Small intestine (tissue), 7 donors: ENCODE measurements at regions not wholly inside any gene's neighbourhood (a gene's known extent, or its start where the extent isn't known, plus 50 kb on each side); places are given as distances from the start of the nearest gene placed in this dataset.
"Not testable (repeated sequence)": the region's sequence is repeated elsewhere in the genome, so short reads cannot be mapped to it uniquely, and the experiment has no call there.

ENCODE experiments used
- DNase-seq, 2 donors: peaks; one replicate each; pipeline versions ENCODE4 v3.0.0 to v3.0.0-alpha.2; 2013
- FAIRE-seq: peaks from 2 replicates; lab custom pipeline; 2012; peaks lifted over from hg19 to GRCh38; lab: Jason Lieb, UNC
- H3K27ac ChIP-seq, 3 donors: one replicate each; pipeline ENCODE4 v1.5.1; 2013; ENCODE audit warnings: low read length in 2 of 3, mild to moderate bottlenecking in 2 of 3, control low read depth in 1 of 3, inconsistent platforms in 1 of 3, low read depth in 1 of 3, moderate library complexity in 1 of 3
- H3K27me3 ChIP-seq, 3 donors: one replicate each; pipeline ENCODE4 v1.6.1; 2013; ENCODE audit warnings: low read length in 3 of 3, inconsistent platforms in 1 of 3; ENCODE audit not compliant: control insufficient read depth in 3 of 3, insufficient read depth in 3 of 3
- H3K36me3 ChIP-seq, 3 donors: one replicate each; pipeline ENCODE4 v1.6.1; 2013; ENCODE audit warnings: low read length in 3 of 3, inconsistent platforms in 1 of 3, low read depth in 1 of 3, mild to moderate bottlenecking in 1 of 3, moderate library complexity in 1 of 3; ENCODE audit not compliant: control insufficient read depth in 3 of 3, insufficient read depth in 2 of 3
- H3K4me1 ChIP-seq, 3 donors: one replicate each; pipeline ENCODE4 v1.6.1; 2013; ENCODE audit warnings: low read length in 2 of 3, inconsistent platforms in 1 of 3, low read depth in 1 of 3, mild to moderate bottlenecking in 1 of 3, moderate library complexity in 1 of 3; ENCODE audit not compliant: control insufficient read depth in 3 of 3, insufficient read depth in 2 of 3
- H3K4me3 ChIP-seq, 3 donors: one replicate each; pipeline ENCODE4 v1.5.1; 2013; ENCODE audit warnings: low read length in 3 of 3, control low read depth in 1 of 3, inconsistent platforms in 1 of 3, low read depth in 1 of 3, mild to moderate bottlenecking in 1 of 3, moderate library complexity in 1 of 3
- H3K9me3 ChIP-seq, 2 donors: one replicate each; pipeline ENCODE4 v1.6.1; 2013; ENCODE audit warnings: low read depth in 1 of 2, low read length in 1 of 2; ENCODE audit not compliant: control insufficient read depth in 2 of 2, insufficient read depth in 1 of 2
- WGBS, 3 donors: extraction: QIAGEN DNeasy Blood & Tissue Kit; methylation state at CpG; one replicate each; pipeline ENCODE4 v1.1.7; 2013; 5-methylcytosine and 5-hydroxymethylcytosine counted together
- donor health status: healthy with polysubstance abuse.
- donor health status: control.
- donor health status: control.
- donor health status: Bipolar disorder and iron deficiency.
- donor health status: healthy.

DNA sequence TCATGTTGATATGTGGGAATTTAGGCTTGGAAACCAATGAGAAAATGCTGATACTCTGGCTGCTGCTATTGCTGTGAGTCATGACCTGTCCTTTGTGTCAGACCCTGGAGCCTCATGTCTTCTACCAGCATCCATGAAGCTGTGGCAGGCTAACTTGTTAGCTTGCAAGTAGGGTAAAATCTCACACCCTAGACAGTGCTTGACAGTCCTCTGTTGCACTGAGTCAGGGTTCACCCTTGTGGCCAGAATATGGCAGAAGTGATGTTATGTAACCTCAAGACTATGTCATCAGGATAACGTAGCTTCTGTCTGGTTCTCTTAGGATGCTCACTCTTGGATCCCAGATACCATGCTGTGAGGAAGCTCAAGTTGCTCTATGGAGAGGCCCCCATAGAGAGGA is 110.8 kb downstream of the LHX2 start:
- Histone ChIP-seq H3K4me1 (no peaks in the 10 kb centered on the region), H3K9me3 (peaks cover 0 to 8% of the 10 kb centered on the region in 2 donors), H3K27me3 (peaks cover 0 to 5% (median 0%) of the 10 kb centered on the region in 3 donors), H3K36me3 (no peaks in the 10 kb centered on the region), H3K4me3 (no peak overlapping the region), H3K27ac (no peak overlapping the region)
- 59 to 82% (median 77%) methylated on average over 1 of the region's 1 CpG for WGBS, 3 donors
- DNase-seq (no peak), FAIRE-seq (no peak)

DNA sequence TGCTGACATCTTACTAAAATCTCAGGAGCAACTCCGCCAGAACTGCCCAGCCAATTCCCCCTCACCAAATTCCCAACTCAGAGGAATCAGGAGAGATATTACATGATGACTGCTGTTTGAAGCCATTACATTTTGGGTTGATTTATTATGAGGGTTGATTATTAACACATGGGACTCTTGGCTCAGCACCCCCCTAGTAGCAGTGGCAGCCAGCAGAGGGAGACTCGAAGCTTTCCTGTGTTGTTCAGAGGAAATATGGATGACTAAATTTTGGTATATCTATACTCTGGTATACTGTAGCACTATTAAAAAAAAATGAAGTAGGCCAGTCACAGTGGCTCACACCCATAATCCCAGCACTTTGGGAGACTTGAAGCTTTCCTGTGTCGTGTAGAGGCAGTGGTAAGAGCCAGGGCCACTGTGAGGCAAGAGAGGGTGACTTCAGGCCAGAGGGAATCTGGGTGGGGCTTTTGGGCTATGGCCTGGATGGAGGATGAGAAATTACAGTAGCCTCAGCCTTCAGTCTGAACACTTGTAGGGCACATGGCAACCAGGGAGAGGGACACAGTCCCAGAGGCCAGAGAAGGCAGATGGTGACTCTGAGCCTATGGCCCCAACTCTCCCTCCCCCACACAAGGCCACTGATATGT is 111.4 kb downstream of the LHX2 start:
- Histone ChIP-seq H3K27ac (no peak overlapping the region), H3K27me3 (peaks cover 0 to 2% (median 0%) of the 10 kb centered on the region in 3 donors), H3K9me3 (peaks cover 0 to 8% of the 10 kb centered on the region in 2 donors), H3K4me1 (no peaks in the 10 kb centered on the region), H3K4me3 (no peak overlapping the region), H3K36me3 (no peaks in the 10 kb centered on the region)
- no peak for DNase-seq
- 54 to 62% (median 56%) methylated on average over 3 of the region's 3 CpGs for WGBS, 3 donors
- no peak for FAIRE-seq

DNA sequence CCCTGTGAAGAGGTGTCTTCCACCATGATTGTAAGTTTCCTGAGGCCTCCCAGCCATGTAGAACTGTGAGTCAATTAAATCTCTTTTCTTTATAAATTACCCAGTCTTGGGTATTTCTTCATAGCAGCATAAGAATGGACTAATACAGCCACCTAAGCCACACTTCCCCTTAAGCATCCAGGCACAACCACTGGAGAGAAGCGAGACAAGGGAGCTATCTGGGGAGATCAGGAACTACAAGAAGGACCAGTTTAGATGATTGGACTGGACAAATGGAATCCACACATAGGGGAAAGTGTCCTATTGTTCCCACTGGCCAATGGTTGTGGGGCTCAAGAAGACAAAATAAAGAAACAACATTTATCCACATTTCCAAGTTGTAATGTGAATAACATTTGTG is 112.1 kb downstream of the LHX2 start:
- not testable (repeated sequence) for H3K4me3 ChIP-seq, H3K9me3 ChIP-seq, H3K27me3 ChIP-seq, DNase-seq, H3K4me1 ChIP-seq, H3K36me3 ChIP-seq, FAIRE-seq, H3K27ac ChIP-seq
- WGBS, 3 donors, result 81 to 92% (median 89%) methylated on average over 1 of the region's 1 CpG

DNA sequence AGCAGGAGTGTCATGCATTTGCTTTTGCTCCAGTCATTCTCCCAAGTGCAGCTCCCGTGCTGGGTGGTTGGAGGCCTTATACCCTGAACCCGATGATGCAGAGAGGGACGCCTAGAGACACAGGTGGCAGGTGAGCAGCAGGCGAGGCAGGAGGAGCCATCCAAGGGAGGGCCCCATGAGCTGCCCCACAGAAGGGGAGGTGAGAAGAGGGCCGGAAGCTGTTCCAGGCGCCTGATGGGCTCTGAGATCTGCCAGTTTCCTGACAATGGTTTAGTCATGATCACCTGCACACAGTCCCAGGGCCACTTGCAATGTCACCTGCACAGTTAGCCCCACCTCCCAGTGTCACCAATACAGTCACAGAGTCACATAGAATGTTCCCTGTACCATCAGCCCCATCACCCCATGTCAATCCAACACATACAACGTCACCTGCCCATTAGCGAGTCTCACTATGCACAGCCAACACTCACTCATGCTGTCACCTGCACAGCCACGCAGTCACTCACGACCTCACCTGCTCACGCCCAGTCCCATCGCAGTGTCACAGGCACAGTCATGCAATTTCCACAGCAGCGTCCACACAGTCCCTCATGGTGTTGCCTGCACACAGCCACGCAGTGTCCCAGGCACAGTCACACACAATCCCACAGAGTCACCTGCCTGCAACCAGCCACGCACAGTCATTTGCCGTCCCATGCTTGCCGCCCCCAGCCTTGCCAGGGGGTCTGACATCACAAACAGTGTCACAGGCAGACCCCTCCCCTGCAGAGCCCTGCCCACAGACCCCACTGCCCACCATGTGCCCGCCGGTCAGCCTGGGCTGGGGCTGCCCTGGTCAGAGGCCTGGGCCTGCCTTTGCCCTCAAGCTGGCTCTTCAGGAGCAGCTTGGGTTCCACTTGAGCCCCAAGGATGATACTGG is 113.4 kb downstream of the LHX2 start:
- Histone ChIP-seq H3K27ac (no peak overlapping the region), H3K9me3 (peaks cover 0 to 8% of the 10 kb centered on the region in 2 donors), H3K36me3 (no peaks in the 10 kb centered on the region), H3K4me3 (no peak overlapping the region), H3K4me1 (no peaks in the 10 kb centered on the region), H3K27me3 (peaks cover 0 to 2% (median 0%) of the 10 kb centered on the region in 3 donors)
- 76 to 81% (median 78%) methylated on average over 19 of the region's 19 CpGs for WGBS, 3 donors
- no peak for DNase-seq
- FAIRE-seq, result no peak

DNA sequence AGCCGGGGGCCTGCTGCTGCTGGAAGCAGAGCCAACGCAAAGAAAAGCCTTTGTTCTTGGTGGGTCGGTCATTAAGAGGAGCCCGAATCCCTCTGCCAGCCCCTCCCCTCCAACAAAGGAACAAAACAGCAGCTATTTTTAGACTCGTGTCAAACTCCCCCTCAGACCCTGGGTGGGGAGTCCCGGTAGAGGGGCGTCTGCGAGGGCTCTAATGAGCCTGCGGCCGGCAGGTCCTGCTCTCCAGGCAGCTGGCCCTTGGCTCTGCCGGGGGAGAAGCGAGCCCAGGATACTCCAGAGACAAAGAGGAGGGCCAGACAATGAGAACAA is 114.0 kb downstream of the LHX2 start:
- Histone ChIP-seq H3K27ac (no peak overlapping the region), H3K36me3 (no peaks in the 10 kb centered on the region), H3K4me1 (no peaks in the 10 kb centered on the region), H3K4me3 (no peak overlapping the region), H3K9me3 (peaks cover 0 to 8% of the 10 kb centered on the region in 2 donors), H3K27me3 (peaks cover 0 to 2% (median 0%) of the 10 kb centered on the region in 3 donors)
- FAIRE-seq (no peak), DNase-seq (no peak)
- WGBS, 3 donors, result 37 to 62% (median 57%) methylated on average over 12 of the region's 12 CpGs

DNA sequence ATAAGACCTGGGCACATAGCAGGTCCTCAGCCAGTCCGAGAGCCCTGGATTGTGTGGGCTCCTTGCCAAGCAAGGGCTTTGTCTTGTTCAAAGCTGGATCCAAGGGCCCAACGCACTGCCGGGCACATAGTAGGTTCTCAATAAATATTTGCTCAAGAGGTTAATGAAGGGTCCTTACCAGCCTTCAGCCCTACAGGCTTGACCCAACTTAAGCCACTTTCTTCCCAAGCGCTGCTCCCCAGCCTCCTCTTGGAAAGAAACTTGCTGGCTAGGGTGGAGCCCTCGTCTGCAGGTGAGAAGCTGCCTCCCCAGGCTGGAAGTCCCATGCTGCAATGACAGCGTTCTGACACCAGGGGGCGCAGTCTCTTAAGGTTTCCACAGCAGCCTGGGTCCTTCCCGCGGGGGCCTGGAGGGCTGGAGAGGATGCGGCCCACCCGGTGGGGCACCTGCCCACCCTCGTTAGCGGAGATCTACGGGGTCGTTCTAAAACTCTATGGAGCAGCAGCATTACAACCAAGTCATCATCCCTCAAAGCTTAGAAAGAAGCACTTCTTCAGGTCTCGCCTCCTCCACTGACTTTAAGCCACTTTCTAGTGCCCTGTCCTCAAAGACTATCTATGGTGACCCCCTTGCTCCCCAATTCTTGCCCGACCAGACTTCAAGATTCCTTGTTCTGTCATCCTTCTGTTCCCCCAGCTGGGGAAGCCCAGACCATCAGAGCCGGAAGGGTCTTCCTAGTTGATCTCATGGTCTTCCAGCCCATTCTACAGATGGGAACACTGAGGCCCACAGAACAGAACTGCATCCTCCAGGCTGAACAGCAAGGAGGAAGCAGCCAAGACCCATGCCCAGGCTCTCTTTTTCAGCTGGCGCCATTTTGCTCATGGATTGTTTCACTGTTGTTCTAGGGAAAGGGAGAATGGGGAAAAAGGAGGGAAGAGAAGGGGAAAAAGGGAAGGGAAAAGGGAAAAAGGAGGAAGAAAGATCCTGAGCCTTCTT is 115.4 kb downstream of the LHX2 start:
- WGBS, 3 donors, result 27 to 32% (median 29%) methylated on average over 19 of the region's 19 CpGs
- no peaks in the 10 kb centered on the region for H3K4me1 ChIP-seq
- no peak for FAIRE-seq

DNA sequence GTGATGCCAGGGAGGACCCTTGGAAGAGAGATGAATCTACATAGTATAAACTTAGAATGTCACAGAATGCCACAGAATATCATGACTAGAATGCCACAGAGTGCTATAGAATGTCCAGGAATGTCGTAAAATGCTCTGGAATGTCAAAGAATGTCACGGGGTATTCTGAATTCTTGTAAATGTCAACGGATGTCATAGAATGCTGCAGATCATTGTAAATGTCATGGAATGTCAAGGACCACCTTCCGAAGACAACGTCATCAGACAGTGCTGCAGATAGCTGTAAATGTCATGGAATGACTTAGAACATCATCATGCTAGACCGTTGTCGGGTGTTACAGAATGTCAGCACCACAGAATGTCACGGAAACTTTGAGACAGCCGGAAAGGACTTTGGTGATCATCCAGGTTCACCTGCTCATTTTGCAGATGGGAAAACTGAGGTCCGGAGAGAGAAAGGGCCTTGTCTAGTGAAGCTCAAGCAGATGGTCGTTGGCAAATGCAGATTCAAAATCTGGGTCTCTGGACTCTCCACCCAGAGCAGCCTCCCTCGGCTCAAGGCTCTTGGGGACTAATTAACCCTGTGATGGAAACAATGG is 117.1 kb downstream of the LHX2 start:
- no peak for FAIRE-seq
- no peaks in the 10 kb centered on the region for H3K27me3 ChIP-seq
- H3K9me3 ChIP-seq, result no peaks in the 10 kb centered on the region
- WGBS, 3 donors, result 72 to 79% (median 77%) methylated on average over 12 of the region's 12 CpGs
- no peak overlapping the region for H3K27ac ChIP-seq
- no peak overlapping the region for H3K4me3 ChIP-seq
- no peaks in the 10 kb centered on the region for H3K36me3 ChIP-seq
- DNase-seq, result no peak
- H3K4me1 ChIP-seq, result no peaks in the 10 kb centered on the region

More for the DNA sequence above, 115.4 kb downstream of the LHX2 start:
- peaks cover 0 to 2% of the 10 kb centered on the region in 2 donors for H3K9me3 ChIP-seq
- no peaks in the 10 kb centered on the region for H3K36me3 ChIP-seq
- H3K27ac ChIP-seq, result no peak overlapping the region
- H3K27me3 ChIP-seq, result peaks cover 0 to under 1% (median 0%) of the 10 kb centered on the region in 3 donors
- peak; percentile 76 to 80 for DNase-seq
- no peak overlapping the region for H3K4me3 ChIP-seq
